WTC11 (cell line): ENCODE measurements at regions not wholly inside any gene's neighbourhood (a gene's known extent, or its start where the extent isn't known, plus 50 kb on each side); places are given as distances from the start of the nearest gene placed in this dataset.

Experiments
- ATAC-seq: fragments of 200-7000 bp; cut with Tn5 transposase; 2 replicates; pipeline ENCODE4 v1.10.0; 2021; ENCODE audit warnings: mild to moderate bottlenecking, moderate library complexity
- CTCF ChIA-PET: fragments of 300-600 bp; sonication (Branson Sonifier 250); formaldehyde crosslinking; loops from one replicate; lab custom pipeline; 2021; ENCODE audit warnings: antibody characterized with exemption; lab: Charles Lee
- POLR2A ChIA-PET: fragments of 350-600 bp; sonication (Branson Sonifier 250); formaldehyde crosslinking; loops from one replicate; lab custom pipeline; 2021; ENCODE audit warnings: antibody characterized with exemption; lab: Charles Lee
- DNase-seq: peaks from one replicate; pipeline ENCODE4 v3.0.0; 2021; ENCODE audit warnings: low spot score
- H3K27ac Mint-ChIP-seq: 2 replicates; pipeline ENCODE4 v1.8.0; 2021; ENCODE audit warnings: mixed read lengths
- H3K27me3 Mint-ChIP-seq: 2 replicates; pipeline ENCODE4 v1.8.0; 2021; ENCODE audit warnings: low read depth, mild to moderate bottlenecking, moderate library complexity, mixed read lengths
- H3K36me3 Mint-ChIP-seq: 2 replicates; pipeline ENCODE4 v1.8.0; 2021; ENCODE audit warnings: mixed read lengths
- H3K4me1 Mint-ChIP-seq: 2 replicates; pipeline ENCODE4 v1.8.0; 2022; ENCODE audit warnings: mixed read lengths
- H3K4me3 Mint-ChIP-seq: 2 replicates; pipeline ENCODE4 v1.8.0; 2021; ENCODE audit warnings: mild to moderate bottlenecking, moderate library complexity, mixed read lengths
- H3K9me3 Mint-ChIP-seq: 2 replicates; pipeline ENCODE4 v1.8.0; 2021; ENCODE audit warnings: mixed read lengths
- CREM ChIP-seq: sonication (generic); formaldehyde crosslinking; IDR thresholded peaks from 2 replicates; pipeline ENCODE4 v1.8.1; 2022; ENCODE audit warnings: mild to moderate bottlenecking, missing genetic modification reagents, moderate library complexity
- ELF4 ChIP-seq: sonication (generic); formaldehyde crosslinking; IDR thresholded peaks from 2 replicates; pipeline ENCODE4 v1.8.1; 2022; ENCODE audit warnings: low read depth, mild to moderate bottlenecking, moderate library complexity, missing genetic modification reagents
- FOXJ3 ChIP-seq: sonication (generic); formaldehyde crosslinking; IDR thresholded peaks from 2 replicates; pipeline ENCODE4 v1.9.0; 2021; ENCODE audit warnings: missing genetic modification reagents, mild to moderate bottlenecking, borderline replicate concordance
- FOXK1 ChIP-seq: sonication (generic); formaldehyde crosslinking; IDR thresholded peaks from 2 replicates; pipeline ENCODE4 v1.8.0; 2022; ENCODE audit warnings: mild to moderate bottlenecking, moderate library complexity, missing genetic modification reagents
- JAZF1 ChIP-seq: fragments of 250-450 bp; sonication (Bioruptor Pico); IDR thresholded peaks from 2 replicates; pipeline ENCODE4 v1.9.0; 2021; ENCODE audit warnings: moderate library complexity, mild to moderate bottlenecking, inconsistent platforms
- MXD4 ChIP-seq: fragments of 250-450 bp; sonication (Bioruptor Pico); IDR thresholded peaks from 2 replicates; pipeline ENCODE4 v1.8.0; 2021; ENCODE audit warnings: mild to moderate bottlenecking, moderate library complexity, borderline replicate concordance
- NFATC4 ChIP-seq: fragments of 250-450 bp; sonication (Bioruptor Pico); IDR thresholded peaks from 2 replicates; pipeline ENCODE4 v1.9.0; 2021; ENCODE audit warnings: mild to moderate bottlenecking
- NR3C1 ChIP-seq: sonication (generic); formaldehyde crosslinking; conservative IDR thresholded peaks from 2 replicates; pipeline ENCODE4 v1.8.1; 2023; ENCODE audit warnings: low read depth, mild to moderate bottlenecking, missing genetic modification reagents
- OVOL2 ChIP-seq: fragments of 250-450 bp; sonication (Bioruptor Pico); IDR thresholded peaks from 2 replicates; pipeline ENCODE4 v1.9.0; 2021; ENCODE audit warnings: mild to moderate bottlenecking, borderline replicate concordance
- PRRX2 ChIP-seq: fragments of 250-450 bp; sonication (Bioruptor Pico); IDR thresholded peaks from 2 replicates; pipeline ENCODE4 v1.8.0; 2021; ENCODE audit warnings: mild to moderate bottlenecking
- TEAD4 ChIP-seq: sonication (generic); formaldehyde crosslinking; IDR thresholded peaks from 2 replicates; pipeline ENCODE4 v1.8.0; 2022; ENCODE audit warnings: mild to moderate bottlenecking, missing genetic modification reagents
- ZNF121 ChIP-seq: sonication (generic); formaldehyde crosslinking; IDR thresholded peaks from 2 replicates; pipeline ENCODE4 v1.8.0; 2023; ENCODE audit warnings: missing genetic modification reagents
- ZNF396 ChIP-seq: fragments of 250-450 bp; sonication (Bioruptor Pico); IDR thresholded peaks from 2 replicates; pipeline ENCODE4 v1.8.0; 2021; ENCODE audit warnings: mild to moderate bottlenecking, moderate library complexity, borderline replicate concordance
- TF ChIP-seq, protein P1 (sequence below): sonication (generic); formaldehyde crosslinking; IDR thresholded peaks from 2 replicates; pipeline ENCODE4 v1.8.0; 2022; ENCODE audit warnings: mild to moderate bottlenecking, missing genetic modification reagents
- TF ChIP-seq, protein P2 (sequence below): fragments of 250-450 bp; sonication (Bioruptor Pico); IDR thresholded peaks from 2 replicates; pipeline ENCODE4 v1.8.0; 2021; ENCODE audit warnings: mild to moderate bottlenecking
- TF ChIP-seq, protein P3 (sequence below): sonication (generic); formaldehyde crosslinking; IDR thresholded peaks from 2 replicates; pipeline ENCODE4 v1.8.1; 2022; ENCODE audit warnings: low read depth, missing genetic modification reagents, borderline replicate concordance
- TF ChIP-seq, protein P4 (sequence below): fragments of 250-450 bp; sonication (Bioruptor Pico); IDR thresholded peaks from 2 replicates; pipeline ENCODE4 v1.9.0; 2021; ENCODE audit warnings: moderate library complexity, mild to moderate bottlenecking, inconsistent platforms, borderline replicate concordance
- TF ChIP-seq, protein P5 (sequence below): sonication (generic); formaldehyde crosslinking; IDR thresholded peaks from 2 replicates; pipeline ENCODE4 v1.8.0; 2023; ENCODE audit warnings: missing genetic modification reagents, mild to moderate bottlenecking, borderline replicate concordance
- TF ChIP-seq, protein P6 (sequence below): fragments of 250-450 bp; sonication (Bioruptor Pico); conservative IDR thresholded peaks from 2 replicates; pipeline ENCODE4 v1.9.0; 2021; ENCODE audit warnings: mild to moderate bottlenecking
- TF ChIP-seq, protein P7 (sequence below): fragments of 250-450 bp; sonication (Bioruptor Pico); IDR thresholded peaks from 2 replicates; pipeline ENCODE4 v1.9.0; 2021; ENCODE audit warnings: mild to moderate bottlenecking
- TF ChIP-seq, protein P8 (sequence below): sonication (generic); formaldehyde crosslinking; IDR thresholded peaks from 2 replicates; pipeline ENCODE4 v1.8.0; 2023; ENCODE audit warnings: mild to moderate bottlenecking, missing genetic modification reagents

DNA sequence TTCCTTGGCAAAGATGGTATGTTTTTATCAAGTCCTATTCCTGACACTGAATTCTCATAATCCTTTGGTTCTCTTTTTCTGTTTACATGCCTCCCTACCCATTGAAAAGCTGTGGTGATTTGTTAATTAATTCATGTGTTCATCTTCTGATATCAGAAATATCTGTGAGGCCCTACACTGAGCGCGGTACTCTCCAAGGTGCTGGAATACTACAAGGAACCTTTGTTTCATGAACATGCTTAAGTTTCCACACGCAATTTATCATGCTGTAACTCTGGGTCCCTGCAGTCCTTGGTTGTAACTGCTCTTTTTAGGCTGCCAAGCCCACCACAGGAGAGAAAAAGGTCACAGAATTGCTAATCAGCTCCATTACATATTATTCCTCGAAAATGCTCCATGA lies 331.8 kb downstream of the FAT3 start (continued):
- TF ChIP-seq, protein P1, sequence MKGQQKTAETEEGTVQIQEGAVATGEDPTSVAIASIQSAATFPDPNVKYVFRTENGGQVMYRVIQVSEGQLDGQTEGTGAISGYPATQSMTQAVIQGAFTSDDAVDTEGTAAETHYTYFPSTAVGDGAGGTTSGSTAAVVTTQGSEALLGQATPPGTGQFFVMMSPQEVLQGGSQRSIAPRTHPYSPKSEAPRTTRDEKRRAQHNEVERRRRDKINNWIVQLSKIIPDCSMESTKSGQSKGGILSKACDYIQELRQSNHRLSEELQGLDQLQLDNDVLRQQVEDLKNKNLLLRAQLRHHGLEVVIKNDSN (CRISPR knock-in tag), result no peak

DNA sequence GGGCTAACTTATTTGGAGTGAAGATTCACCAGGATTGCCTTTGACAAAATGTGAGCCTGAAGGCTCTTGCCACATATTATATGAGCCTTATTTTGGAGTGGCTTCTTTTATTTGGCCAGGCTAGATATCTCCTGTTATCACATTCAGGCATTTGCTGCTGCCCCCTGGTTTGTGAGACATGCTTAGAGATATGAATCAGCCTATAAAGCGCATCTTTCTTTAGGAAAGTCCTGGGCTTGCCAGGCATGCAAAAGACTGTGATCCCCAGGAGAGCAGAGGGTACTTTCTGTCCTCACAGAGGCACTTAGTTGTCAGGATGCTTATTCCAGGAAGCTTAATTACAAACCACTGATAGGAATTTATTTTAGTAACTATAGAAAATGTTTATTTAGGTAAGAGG lies 333.3 kb downstream of the FAT3 start:
- no peaks in the 10 kb centered on the region for H3K36me3 Mint-ChIP-seq
- H3K27ac Mint-ChIP-seq, result no peak overlapping the region
- ChIA-PET CTCF (no interaction called here), POLR2A (no interaction called here)
- DNase-seq, result no peak
- H3K4me1 Mint-ChIP-seq, result no peaks in the 10 kb centered on the region
- no peak for ATAC-seq
- H3K27me3 Mint-ChIP-seq, result no peaks in the 10 kb centered on the region; the same call in 1 of the 2 replicates
- H3K9me3 Mint-ChIP-seq, result peaks cover 7% of the 10 kb centered on the region; the same call in 1 of the 2 replicates
- H3K4me3 Mint-ChIP-seq, result no peak overlapping the region
- no peak for TF ChIP-seq CREM (CRISPR knock-in tag)
- no peak for TF ChIP-seq FOXK1 (CRISPR knock-in tag)
- TF ChIP-seq, protein P2, sequence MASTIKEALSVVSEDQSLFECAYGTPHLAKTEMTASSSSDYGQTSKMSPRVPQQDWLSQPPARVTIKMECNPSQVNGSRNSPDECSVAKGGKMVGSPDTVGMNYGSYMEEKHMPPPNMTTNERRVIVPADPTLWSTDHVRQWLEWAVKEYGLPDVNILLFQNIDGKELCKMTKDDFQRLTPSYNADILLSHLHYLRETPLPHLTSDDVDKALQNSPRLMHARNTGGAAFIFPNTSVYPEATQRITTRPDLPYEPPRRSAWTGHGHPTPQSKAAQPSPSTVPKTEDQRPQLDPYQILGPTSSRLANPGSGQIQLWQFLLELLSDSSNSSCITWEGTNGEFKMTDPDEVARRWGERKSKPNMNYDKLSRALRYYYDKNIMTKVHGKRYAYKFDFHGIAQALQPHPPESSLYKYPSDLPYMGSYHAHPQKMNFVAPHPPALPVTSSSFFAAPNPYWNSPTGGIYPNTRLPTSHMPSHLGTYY (CRISPR knock-in tag), result no peak
- no peak for TF ChIP-seq ZNF121
- no peak for TF ChIP-seq OVOL2 (CRISPR knock-in tag)
- TF ChIP-seq PRRX2 (CRISPR knock-in tag), result no peak
- TF ChIP-seq NR3C1, result no peak
- TF ChIP-seq MXD4 (CRISPR knock-in tag), result no peak
- no peak for TF ChIP-seq JAZF1
- TF ChIP-seq FOXJ3 (CRISPR knock-in tag), result no peak
- TF ChIP-seq, protein P3, sequence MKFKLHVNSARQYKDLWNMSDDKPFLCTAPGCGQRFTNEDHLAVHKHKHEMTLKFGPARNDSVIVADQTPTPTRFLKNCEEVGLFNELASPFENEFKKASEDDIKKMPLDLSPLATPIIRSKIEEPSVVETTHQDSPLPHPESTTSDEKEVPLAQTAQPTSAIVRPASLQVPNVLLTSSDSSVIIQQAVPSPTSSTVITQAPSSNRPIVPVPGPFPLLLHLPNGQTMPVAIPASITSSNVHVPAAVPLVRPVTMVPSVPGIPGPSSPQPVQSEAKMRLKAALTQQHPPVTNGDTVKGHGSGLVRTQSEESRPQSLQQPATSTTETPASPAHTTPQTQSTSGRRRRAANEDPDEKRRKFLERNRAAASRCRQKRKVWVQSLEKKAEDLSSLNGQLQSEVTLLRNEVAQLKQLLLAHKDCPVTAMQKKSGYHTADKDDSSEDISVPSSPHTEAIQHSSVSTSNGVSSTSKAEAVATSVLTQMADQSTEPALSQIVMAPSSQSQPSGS (CRISPR knock-in tag), result no peak
- TF ChIP-seq, protein P4, sequence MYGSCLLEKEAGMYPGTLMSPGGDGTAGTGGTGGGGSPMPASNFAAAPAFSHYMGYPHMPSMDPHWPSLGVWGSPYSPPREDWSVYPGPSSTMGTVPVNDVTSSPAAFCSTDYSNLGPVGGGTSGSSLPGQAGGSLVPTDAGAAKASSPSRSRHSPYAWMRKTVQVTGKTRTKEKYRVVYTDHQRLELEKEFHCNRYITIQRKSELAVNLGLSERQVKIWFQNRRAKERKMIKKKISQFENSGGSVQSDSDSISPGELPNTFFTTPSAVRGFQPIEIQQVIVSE, result no peak
- no peak for TF ChIP-seq ELF4 (CRISPR knock-in tag)
- TF ChIP-seq, protein P5, sequence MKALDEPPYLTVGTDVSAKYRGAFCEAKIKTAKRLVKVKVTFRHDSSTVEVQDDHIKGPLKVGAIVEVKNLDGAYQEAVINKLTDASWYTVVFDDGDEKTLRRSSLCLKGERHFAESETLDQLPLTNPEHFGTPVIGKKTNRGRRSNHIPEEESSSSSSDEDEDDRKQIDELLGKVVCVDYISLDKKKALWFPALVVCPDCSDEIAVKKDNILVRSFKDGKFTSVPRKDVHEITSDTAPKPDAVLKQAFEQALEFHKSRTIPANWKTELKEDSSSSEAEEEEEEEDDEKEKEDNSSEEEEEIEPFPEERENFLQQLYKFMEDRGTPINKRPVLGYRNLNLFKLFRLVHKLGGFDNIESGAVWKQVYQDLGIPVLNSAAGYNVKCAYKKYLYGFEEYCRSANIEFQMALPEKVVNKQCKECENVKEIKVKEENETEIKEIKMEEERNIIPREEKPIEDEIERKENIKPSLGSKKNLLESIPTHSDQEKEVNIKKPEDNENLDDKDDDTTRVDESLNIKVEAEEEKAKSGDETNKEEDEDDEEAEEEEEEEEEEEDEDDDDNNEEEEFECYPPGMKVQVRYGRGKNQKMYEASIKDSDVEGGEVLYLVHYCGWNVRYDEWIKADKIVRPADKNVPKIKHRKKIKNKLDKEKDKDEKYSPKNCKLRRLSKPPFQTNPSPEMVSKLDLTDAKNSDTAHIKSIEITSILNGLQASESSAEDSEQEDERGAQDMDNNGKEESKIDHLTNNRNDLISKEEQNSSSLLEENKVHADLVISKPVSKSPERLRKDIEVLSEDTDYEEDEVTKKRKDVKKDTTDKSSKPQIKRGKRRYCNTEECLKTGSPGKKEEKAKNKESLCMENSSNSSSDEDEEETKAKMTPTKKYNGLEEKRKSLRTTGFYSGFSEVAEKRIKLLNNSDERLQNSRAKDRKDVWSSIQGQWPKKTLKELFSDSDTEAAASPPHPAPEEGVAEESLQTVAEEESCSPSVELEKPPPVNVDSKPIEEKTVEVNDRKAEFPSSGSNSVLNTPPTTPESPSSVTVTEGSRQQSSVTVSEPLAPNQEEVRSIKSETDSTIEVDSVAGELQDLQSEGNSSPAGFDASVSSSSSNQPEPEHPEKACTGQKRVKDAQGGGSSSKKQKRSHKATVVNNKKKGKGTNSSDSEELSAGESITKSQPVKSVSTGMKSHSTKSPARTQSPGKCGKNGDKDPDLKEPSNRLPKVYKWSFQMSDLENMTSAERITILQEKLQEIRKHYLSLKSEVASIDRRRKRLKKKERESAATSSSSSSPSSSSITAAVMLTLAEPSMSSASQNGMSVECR (CRISPR knock-in tag), result no peak

DNA sequence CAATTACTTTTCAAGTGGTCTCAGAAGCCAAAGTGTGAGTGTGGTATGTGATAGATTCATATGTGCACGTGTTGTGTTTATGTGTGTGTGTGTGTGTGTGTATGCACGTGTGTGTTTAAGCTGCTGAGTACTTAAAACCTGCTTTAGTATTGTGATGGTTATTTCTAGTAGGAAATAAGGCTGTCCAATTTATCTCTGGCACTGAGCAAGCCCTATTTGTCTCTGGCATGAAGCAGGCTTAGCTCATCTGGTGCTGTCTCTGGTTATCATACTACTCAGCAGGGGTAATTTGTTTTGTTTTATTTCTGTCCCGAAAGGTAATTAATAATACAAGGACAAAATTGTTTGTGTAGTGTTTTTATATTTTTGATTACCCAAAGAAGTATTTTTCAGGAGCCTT lies 333.7 kb downstream of the FAT3 start:
- POLR2A ChIA-PET, result no interaction called here
- no peak for DNase-seq
- Mint-ChIP-seq H3K4me1 (no peaks in the 10 kb centered on the region), H3K27me3 (no peaks in the 10 kb centered on the region; the same call in 1 of the 2 replicates), H3K27ac (no peak overlapping the region), H3K9me3 (peaks cover 7% of the 10 kb centered on the region; the same call in 1 of the 2 replicates), H3K36me3 (peaks cover under 1% of the 10 kb centered on the region; the same call in 1 of the 2 replicates), H3K4me3 (no peak overlapping the region)
- ATAC-seq, result no peak
- CTCF ChIA-PET, result no interaction called here
- TF ChIP-seq NFATC4 (no peak), ZNF121 (no peak), TEAD4 (CRISPR knock-in tag) (no peak), ZNF396 (CRISPR knock-in tag) (no peak)
- TF ChIP-seq, protein P6, sequence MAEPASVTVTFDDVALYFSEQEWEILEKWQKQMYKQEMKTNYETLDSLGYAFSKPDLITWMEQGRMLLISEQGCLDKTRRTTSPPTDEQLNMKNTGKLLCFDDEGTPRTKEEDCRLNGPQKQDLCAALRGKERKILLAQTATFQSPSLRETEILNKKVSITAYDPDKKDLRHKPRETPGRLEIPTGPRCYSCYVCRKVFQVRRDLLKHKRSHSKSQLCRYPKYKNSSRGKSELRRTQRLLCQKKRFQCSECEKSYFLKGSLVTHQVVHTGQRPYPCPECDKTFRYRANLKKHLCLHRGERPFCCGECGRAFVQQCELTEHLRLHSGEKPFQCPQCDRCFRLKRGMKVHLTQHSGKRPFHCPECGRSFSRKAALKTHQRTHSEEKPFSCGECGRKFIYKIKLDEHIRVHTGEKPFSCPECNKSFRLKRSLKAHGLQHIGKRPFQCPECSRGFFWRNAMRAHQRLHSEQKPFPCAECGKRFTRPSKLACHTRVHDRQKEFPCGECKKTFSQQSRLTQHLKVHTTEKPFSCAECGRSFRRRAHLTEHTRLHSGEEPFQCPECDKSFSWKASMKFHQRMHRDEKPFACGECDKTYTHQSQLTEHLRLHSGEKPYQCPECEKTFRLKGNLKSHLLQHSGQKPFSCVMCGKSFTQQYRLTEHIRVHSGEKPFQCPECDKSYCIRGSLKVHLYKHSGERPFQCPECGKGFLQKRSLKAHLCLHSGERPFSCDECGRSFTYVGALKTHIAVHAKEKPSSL (CRISPR knock-in tag), result no peak
- TF ChIP-seq, protein P7, sequence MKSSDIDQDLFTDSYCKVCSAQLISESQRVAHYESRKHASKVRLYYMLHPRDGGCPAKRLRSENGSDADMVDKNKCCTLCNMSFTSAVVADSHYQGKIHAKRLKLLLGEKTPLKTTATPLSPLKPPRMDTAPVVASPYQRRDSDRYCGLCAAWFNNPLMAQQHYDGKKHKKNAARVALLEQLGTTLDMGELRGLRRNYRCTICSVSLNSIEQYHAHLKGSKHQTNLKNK (CRISPR knock-in tag), result no peak
- TF ChIP-seq, protein P8, sequence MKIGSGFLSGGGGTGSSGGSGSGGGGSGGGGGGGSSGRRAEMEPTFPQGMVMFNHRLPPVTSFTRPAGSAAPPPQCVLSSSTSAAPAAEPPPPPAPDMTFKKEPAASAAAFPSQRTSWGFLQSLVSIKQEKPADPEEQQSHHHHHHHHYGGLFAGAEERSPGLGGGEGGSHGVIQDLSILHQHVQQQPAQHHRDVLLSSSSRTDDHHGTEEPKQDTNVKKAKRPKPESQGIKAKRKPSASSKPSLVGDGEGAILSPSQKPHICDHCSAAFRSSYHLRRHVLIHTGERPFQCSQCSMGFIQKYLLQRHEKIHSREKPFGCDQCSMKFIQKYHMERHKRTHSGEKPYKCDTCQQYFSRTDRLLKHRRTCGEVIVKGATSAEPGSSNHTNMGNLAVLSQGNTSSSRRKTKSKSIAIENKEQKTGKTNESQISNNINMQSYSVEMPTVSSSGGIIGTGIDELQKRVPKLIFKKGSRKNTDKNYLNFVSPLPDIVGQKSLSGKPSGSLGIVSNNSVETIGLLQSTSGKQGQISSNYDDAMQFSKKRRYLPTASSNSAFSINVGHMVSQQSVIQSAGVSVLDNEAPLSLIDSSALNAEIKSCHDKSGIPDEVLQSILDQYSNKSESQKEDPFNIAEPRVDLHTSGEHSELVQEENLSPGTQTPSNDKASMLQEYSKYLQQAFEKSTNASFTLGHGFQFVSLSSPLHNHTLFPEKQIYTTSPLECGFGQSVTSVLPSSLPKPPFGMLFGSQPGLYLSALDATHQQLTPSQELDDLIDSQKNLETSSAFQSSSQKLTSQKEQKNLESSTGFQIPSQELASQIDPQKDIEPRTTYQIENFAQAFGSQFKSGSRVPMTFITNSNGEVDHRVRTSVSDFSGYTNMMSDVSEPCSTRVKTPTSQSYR (CRISPR knock-in tag), result no peak
